HepG2 (cell line): ENCODE measurements at regions not wholly inside any gene's neighbourhood (a gene's known extent, or its start where the extent isn't known, plus 50 kb on each side); places are given as distances from the start of the nearest gene placed in this dataset.

ENCODE experiments used
- ATAC-seq: fragments of 200-7000 bp; cut with Tn5 transposase; 3 replicates; pipeline ENCODE4 v1.9.1; 2020; ENCODE audit warnings: mild to moderate bottlenecking, moderate library complexity
- BruUV-seq: library from RNA; stranded (reverse); fragments of 400-500 nt; replicated peaks from 2 replicates; lab custom pipeline; 2021; lab: Mats Ljungman, UMichigan
- CTCF ChIA-PET: fragments of 300-600 bp; formaldehyde crosslinking; extraction: SDS; loops from one replicate; lab custom pipeline; 2021; ENCODE audit warnings: low total read pairs, inconsistent platforms, low intra/inter-chr PET ratio; lab: Yijun Ruan, JAX
- POLR2A ChIA-PET: fragments of 350-600 bp; sonication (Branson Sonifier 250); formaldehyde crosslinking; loops from one replicate; lab custom pipeline; 2020; ENCODE audit warnings: antibody characterized with exemption, inconsistent platforms; lab: Yijun Ruan, JAX
- DNase-seq: peaks from one replicate; pipeline ENCODE4 v3.0.0-alpha.2; 2015; ENCODE audit warnings: low spot score
- FAIRE-seq: peaks from 3 replicates; lab custom pipeline; 2011; peaks lifted over from hg19 to GRCh38; lab: Jason Lieb, UNC
- H2AFZ ChIP-seq: one replicate; pipeline ENCODE4 v1.6.1; 2011; ENCODE audit warnings: low read length, inconsistent platforms
- H3K27ac ChIP-seq: fragments of 300-600 bp; 3 replicates; pipeline ENCODE4 v1.8.0; 2011; ENCODE audit warnings: mixed run types, mild to moderate bottlenecking, mixed read lengths, low read length, inconsistent platforms; ENCODE audit not compliant: insufficient read depth; ENCODE audit errors: extremely low read length
- H3K27me3 ChIP-seq, 2 experiments: fragments of 200-600 bp in 1 of 2; 2 replicates in 1 of 2; 3 replicates in 1 of 2; pipeline versions ENCODE4 v1.6.0 to v1.8.0; 2011; ENCODE audit warnings: low read length in 2 of 2, mild to moderate bottlenecking in 2 of 2, moderate library complexity in 2 of 2, inconsistent platforms in 1 of 2; ENCODE audit not compliant: insufficient read depth in 2 of 2, control insufficient read depth in 1 of 2
- H3K36me3 ChIP-seq, 2 experiments: fragments of 200-600 bp in 1 of 2; replicated peaks in 1 of 2; 2 replicates in 1 of 2; 3 replicates in 1 of 2; pipeline versions ENCODE4 v1.5.1 to v1.8.0; 2011; ENCODE audit warnings: low read length in 2 of 2, inconsistent platforms in 1 of 2; ENCODE audit not compliant: insufficient read depth in 2 of 2, control insufficient read depth in 1 of 2
- H3K4me1 ChIP-seq: 2 replicates; pipeline ENCODE4 v1.5.1; 2012; ENCODE audit warnings: low read length, inconsistent platforms; ENCODE audit not compliant: insufficient read depth
- H3K4me2 ChIP-seq: 2 replicates; pipeline ENCODE4 v1.6.0; 2011; ENCODE audit warnings: low read depth, low read length, inconsistent platforms
- H3K4me3 ChIP-seq, 3 experiments: fragments of 200-600 bp in 1 of 3; sonication (generic), shearing (Covaris generic) in 1 of 3; replicated peaks in 1 of 3; 2 replicates each; pipeline ENCODE4 v1.5.1; 2011 to 2016; ENCODE audit warnings: low read length in 3 of 3, inconsistent platforms in 2 of 3, low read depth in 2 of 3, mild to moderate bottlenecking in 2 of 3, control low read depth in 1 of 3, mixed read lengths in 1 of 3; ENCODE audit not compliant: insufficient read depth in 1 of 3
- H3K79me2 ChIP-seq: one replicate; pipeline ENCODE4 v1.6.1; 2011; ENCODE audit warnings: low read length, inconsistent platforms; ENCODE audit not compliant: insufficient read depth
- H3K9ac ChIP-seq: 2 replicates; pipeline ENCODE4 v1.6.0; 2011; ENCODE audit warnings: mild to moderate bottlenecking, low read depth, low read length, inconsistent platforms; ENCODE audit not compliant: insufficient read depth
- H3K9me3 ChIP-seq: 2 replicates; pipeline ENCODE4 v1.5.1; 2012; ENCODE audit warnings: mild to moderate bottlenecking, low read length
- H4K20me1 ChIP-seq: 2 replicates; pipeline ENCODE4 v1.6.0; 2011; ENCODE audit warnings: inconsistent platforms, mild to moderate bottlenecking, low read length, moderate library complexity; ENCODE audit not compliant: insufficient read depth
- ZFP62 ChIP-seq: sonication (generic); formaldehyde crosslinking; IDR thresholded peaks from 2 replicates; pipeline ENCODE4 v1.4.0; 2020; ENCODE audit warnings: missing genetic modification reagents
- WGBS: methylation state at CpG from one replicate; pipeline ENCODE4 v1.1.6; 2017; ENCODE audit warnings: low lambda C conversion rate; 5-methylcytosine and 5-hydroxymethylcytosine counted together
- in situ Hi-C: cut with HindIII; loops from 2 replicates; pipeline ENCODE4 v1.10.0; 2017; ENCODE audit warnings: low pct_unique_long_range_greater_than_20kb; ENCODE audit not compliant: extremely low pct_ligation_motif_present
- intact Hi-C: fragments of 100-400 bp; cut with micrococcal nuclease; formaldehyde crosslinking; loops from one replicate; pipeline ENCODE4 v1.10.0; 2022; ENCODE audit not compliant: unreplicated experiment
- TF ChIP-seq, protein P1 (sequence below): sonication (generic); formaldehyde crosslinking; IDR thresholded peaks from 2 replicates; pipeline ENCODE4 v1.4.0; 2020; ENCODE audit warnings: missing genetic modification reagents

- Histone ChIP-seq H3K27ac (no peak overlapping the region), H3K4me3 (no peak overlapping the region), H2AFZ (no peak overlapping the region), H3K9ac (no peak overlapping the region), H3K27me3 (no peaks in the 10 kb centered on the region), H3K36me3 (no peaks in the 10 kb centered on the region), H4K20me1 (no peaks in the 10 kb centered on the region), H3K4me1 (no peaks in the 10 kb centered on the region), H3K9me3 (no peaks in the 10 kb centered on the region), H3K79me2 (no peaks in the 10 kb centered on the region), H3K4me2 (no peak overlapping the region)
- ATAC-seq (no peak), DNase-seq (no peak), FAIRE-seq (no peak)
- in situ Hi-C loops (no loop called here), intact Hi-C loops (no loop called here)
- TF ChIP-seq, protein P1, sequence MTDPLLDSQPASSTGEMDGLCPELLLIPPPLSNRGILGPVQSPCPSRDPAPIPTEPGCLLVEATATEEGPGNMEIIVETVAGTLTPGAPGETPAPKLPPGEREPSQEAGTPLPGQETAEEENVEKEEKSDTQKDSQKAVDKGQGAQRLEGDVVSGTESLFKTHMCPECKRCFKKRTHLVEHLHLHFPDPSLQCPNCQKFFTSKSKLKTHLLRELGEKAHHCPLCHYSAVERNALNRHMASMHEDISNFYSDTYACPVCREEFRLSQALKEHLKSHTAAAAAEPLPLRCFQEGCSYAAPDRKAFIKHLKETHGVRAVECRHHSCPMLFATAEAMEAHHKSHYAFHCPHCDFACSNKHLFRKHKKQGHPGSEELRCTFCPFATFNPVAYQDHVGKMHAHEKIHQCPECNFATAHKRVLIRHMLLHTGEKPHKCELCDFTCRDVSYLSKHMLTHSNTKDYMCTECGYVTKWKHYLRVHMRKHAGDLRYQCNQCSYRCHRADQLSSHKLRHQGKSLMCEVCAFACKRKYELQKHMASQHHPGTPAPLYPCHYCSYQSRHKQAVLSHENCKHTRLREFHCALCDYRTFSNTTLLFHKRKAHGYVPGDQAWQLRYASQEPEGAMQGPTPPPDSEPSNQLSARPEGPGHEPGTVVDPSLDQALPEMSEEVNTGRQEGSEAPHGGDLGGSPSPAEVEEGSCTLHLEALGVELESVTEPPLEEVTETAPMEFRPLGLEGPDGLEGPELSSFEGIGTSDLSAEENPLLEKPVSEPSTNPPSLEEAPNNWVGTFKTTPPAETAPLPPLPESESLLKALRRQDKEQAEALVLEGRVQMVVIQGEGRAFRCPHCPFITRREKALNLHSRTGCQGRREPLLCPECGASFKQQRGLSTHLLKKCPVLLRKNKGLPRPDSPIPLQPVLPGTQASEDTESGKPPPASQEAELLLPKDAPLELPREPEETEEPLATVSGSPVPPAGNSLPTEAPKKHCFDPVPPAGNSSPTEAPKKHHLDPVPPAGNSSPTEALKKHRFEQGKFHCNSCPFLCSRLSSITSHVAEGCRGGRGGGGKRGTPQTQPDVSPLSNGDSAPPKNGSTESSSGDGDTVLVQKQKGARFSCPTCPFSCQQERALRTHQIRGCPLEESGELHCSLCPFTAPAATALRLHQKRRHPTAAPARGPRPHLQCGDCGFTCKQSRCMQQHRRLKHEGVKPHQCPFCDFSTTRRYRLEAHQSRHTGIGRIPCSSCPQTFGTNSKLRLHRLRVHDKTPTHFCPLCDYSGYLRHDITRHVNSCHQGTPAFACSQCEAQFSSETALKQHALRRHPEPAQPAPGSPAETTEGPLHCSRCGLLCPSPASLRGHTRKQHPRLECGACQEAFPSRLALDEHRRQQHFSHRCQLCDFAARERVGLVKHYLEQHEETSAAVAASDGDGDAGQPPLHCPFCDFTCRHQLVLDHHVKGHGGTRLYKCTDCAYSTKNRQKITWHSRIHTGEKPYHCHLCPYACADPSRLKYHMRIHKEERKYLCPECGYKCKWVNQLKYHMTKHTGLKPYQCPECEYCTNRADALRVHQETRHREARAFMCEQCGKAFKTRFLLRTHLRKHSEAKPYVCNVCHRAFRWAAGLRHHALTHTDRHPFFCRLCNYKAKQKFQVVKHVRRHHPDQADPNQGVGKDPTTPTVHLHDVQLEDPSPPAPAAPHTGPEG (CRISPR knock-in tag), result no peak
- no peak for TF ChIP-seq ZFP62 (CRISPR knock-in tag)
- CTCF ChIA-PET, result no interaction called here
- POLR2A ChIA-PET, result no interaction called here
- 2% methylated on average over 4 of the region's 4 CpGs for WGBS
- no TSS peak for BruUV-seq
Measured at GRCh38 chr20:39359981-39360620, 398.0 kb downstream of the DHX35 start.
